HEK293 (cell line): ENCODE measurements at regions not wholly inside any gene's neighbourhood (a gene's known extent, or its start where the extent isn't known, plus 50 kb on each side); places are given as distances from the start of the nearest gene placed in this dataset.

ENCODE experiments used
- EGR2 ChIP-seq: fragments of 450-650 bp; formaldehyde crosslinking; IDR thresholded peaks from 2 replicates; pipeline ENCODE4 v1.5.1; 2016; ENCODE audit warnings: low read depth, missing biosample characterization, missing genetic modification characterization
- MYNN ChIP-seq: fragments of 450-650 bp; formaldehyde crosslinking; IDR thresholded peaks from 2 replicates; pipeline ENCODE4 v1.5.1; 2016; ENCODE audit warnings: missing biosample characterization, missing genetic modification characterization, borderline replicate concordance
- PATZ1 ChIP-seq: fragments of 450-650 bp; formaldehyde crosslinking; IDR thresholded peaks from 2 replicates; pipeline ENCODE4 v1.5.1; 2016; ENCODE audit warnings: missing biosample characterization, missing genetic modification characterization
- SCRT1 ChIP-seq: fragments of 450-650 bp; formaldehyde crosslinking; IDR thresholded peaks from 2 replicates; pipeline ENCODE4 v1.5.1; 2016; ENCODE audit warnings: missing biosample characterization, missing genetic modification characterization, borderline replicate concordance
- SCRT2 ChIP-seq: fragments of 450-650 bp; formaldehyde crosslinking; IDR thresholded peaks from 2 replicates; pipeline ENCODE4 v1.5.1; 2016; ENCODE audit warnings: missing biosample characterization, missing genetic modification characterization
- ZBTB17 ChIP-seq: fragments of 450-650 bp; formaldehyde crosslinking; IDR thresholded peaks from 2 replicates; pipeline ENCODE4 v1.5.1; 2016; ENCODE audit warnings: missing biosample characterization, missing genetic modification characterization
- ZEB2 ChIP-seq: fragments of 450-650 bp; formaldehyde crosslinking; IDR thresholded peaks from 2 replicates; pipeline ENCODE4 v1.5.1; 2016; ENCODE audit warnings: missing biosample characterization, missing genetic modification characterization
- ZFHX2 ChIP-seq: fragments of 450-650 bp; formaldehyde crosslinking; conservative IDR thresholded peaks from 2 replicates; pipeline ENCODE4 v1.5.1; 2016; ENCODE audit warnings: missing biosample characterization, missing genetic modification characterization
- ZFP3 ChIP-seq: fragments of 450-650 bp; formaldehyde crosslinking; IDR thresholded peaks from 2 replicates; pipeline ENCODE4 v1.5.1; 2016; ENCODE audit warnings: low read depth, missing biosample characterization, missing genetic modification characterization
- ZFP37 ChIP-seq: fragments of 450-650 bp; formaldehyde crosslinking; IDR thresholded peaks from 2 replicates; pipeline ENCODE4 v1.5.1; 2016; ENCODE audit warnings: missing biosample characterization, missing genetic modification characterization
- ZFP41 ChIP-seq: fragments of 450-650 bp; formaldehyde crosslinking; IDR thresholded peaks from 2 replicates; pipeline ENCODE4 v1.5.1; 2016; ENCODE audit warnings: missing biosample characterization, missing genetic modification characterization, borderline replicate concordance
- ZNF18 ChIP-seq: fragments of 450-650 bp; formaldehyde crosslinking; IDR thresholded peaks from 2 replicates; pipeline ENCODE4 v1.5.1; 2016; ENCODE audit warnings: missing biosample characterization, missing genetic modification characterization
- ZNF211 ChIP-seq: fragments of 450-650 bp; formaldehyde crosslinking; IDR thresholded peaks from 2 replicates; pipeline ENCODE4 v1.5.1; 2016; ENCODE audit warnings: low read depth, missing biosample characterization, missing genetic modification characterization
- ZNF366 ChIP-seq: fragments of 450-650 bp; formaldehyde crosslinking; conservative IDR thresholded peaks from 2 replicates; pipeline ENCODE4 v1.5.1; 2016; ENCODE audit warnings: missing biosample characterization, missing genetic modification characterization
- ZNF416 ChIP-seq: fragments of 450-650 bp; formaldehyde crosslinking; IDR thresholded peaks from 2 replicates; pipeline ENCODE4 v1.5.1; 2016; ENCODE audit warnings: missing biosample characterization, missing genetic modification characterization
- ZNF600 ChIP-seq: fragments of 450-650 bp; formaldehyde crosslinking; IDR thresholded peaks from 2 replicates; pipeline ENCODE4 v1.5.1; 2016; ENCODE audit warnings: missing biosample characterization, missing genetic modification characterization
- ZNF654 ChIP-seq: fragments of 450-650 bp; formaldehyde crosslinking; IDR thresholded peaks from 2 replicates; pipeline ENCODE4 v1.5.1; 2016; ENCODE audit warnings: low read depth, missing biosample characterization, missing genetic modification characterization
- ZNF768 ChIP-seq: fragments of 450-650 bp; formaldehyde crosslinking; IDR thresholded peaks from 2 replicates; pipeline ENCODE4 v1.5.1; 2018; ENCODE audit warnings: missing biosample characterization, mild to moderate bottlenecking, missing genetic modification characterization
- ZSCAN16 ChIP-seq: fragments of 450-650 bp; formaldehyde crosslinking; IDR thresholded peaks from 2 replicates; pipeline ENCODE4 v1.5.1; 2016; ENCODE audit warnings: missing biosample characterization, missing genetic modification characterization
- TF ChIP-seq, protein P1 (sequence below): fragments of 450-650 bp; formaldehyde crosslinking; IDR thresholded peaks from 2 replicates; pipeline ENCODE4 v1.5.1; 2017; ENCODE audit warnings: missing biosample characterization, missing genetic modification characterization
- TF ChIP-seq, protein P2 (sequence below): fragments of 450-650 bp; formaldehyde crosslinking; IDR thresholded peaks from 2 replicates; pipeline ENCODE4 v1.5.1; 2016; ENCODE audit warnings: missing biosample characterization, missing genetic modification characterization
- TF ChIP-seq, protein P3 (sequence below): fragments of 450-650 bp; formaldehyde crosslinking; IDR thresholded peaks from 2 replicates; pipeline ENCODE4 v1.5.1; 2016; ENCODE audit warnings: missing biosample characterization, missing genetic modification characterization

- no peak for TF ChIP-seq ZFP41 (tag by site-specific recombination)
- no peak for TF ChIP-seq MYNN (tag by site-specific recombination)
- TF ChIP-seq, protein P1, sequence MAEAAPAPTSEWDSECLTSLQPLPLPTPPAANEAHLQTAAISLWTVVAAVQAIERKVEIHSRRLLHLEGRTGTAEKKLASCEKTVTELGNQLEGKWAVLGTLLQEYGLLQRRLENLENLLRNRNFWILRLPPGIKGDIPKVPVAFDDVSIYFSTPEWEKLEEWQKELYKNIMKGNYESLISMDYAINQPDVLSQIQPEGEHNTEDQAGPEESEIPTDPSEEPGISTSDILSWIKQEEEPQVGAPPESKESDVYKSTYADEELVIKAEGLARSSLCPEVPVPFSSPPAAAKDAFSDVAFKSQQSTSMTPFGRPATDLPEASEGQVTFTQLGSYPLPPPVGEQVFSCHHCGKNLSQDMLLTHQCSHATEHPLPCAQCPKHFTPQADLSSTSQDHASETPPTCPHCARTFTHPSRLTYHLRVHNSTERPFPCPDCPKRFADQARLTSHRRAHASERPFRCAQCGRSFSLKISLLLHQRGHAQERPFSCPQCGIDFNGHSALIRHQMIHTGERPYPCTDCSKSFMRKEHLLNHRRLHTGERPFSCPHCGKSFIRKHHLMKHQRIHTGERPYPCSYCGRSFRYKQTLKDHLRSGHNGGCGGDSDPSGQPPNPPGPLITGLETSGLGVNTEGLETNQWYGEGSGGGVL = 0 out of 2 replicates have a peak, but pooled peaks have one; percentile 23
- TF ChIP-seq ZNF366 (tag by site-specific recombination) = 0 out of 2 replicates have a peak, but pooled peaks have one; percentile 13
- TF ChIP-seq ZEB2 (tag by site-specific recombination) = no peak
- TF ChIP-seq, protein P2, sequence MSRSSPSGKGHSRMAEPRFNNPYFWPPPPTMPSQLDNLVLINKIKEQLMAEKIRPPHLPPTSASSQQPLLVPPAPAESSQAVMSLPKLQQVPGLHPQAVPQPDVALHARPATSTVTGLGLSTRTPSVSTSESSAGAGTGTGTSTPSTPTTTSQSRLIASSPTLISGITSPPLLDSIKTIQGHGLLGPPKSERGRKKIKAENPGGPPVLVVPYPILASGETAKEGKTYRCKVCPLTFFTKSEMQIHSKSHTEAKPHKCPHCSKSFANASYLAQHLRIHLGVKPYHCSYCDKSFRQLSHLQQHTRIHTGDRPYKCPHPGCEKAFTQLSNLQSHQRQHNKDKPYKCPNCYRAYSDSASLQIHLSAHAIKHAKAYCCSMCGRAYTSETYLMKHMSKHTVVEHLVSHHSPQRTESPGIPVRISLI = no peak
- TF ChIP-seq ZNF416 (tag by site-specific recombination) = no peak
- TF ChIP-seq ZBTB17 = 0 out of 2 replicates have a peak, but pooled peaks have one; percentile 30
- no peak for TF ChIP-seq ZNF768
- no peak for TF ChIP-seq ZNF654 (tag by site-specific recombination)
- no peak for TF ChIP-seq ZSCAN16
- TF ChIP-seq ZFP37 (tag by site-specific recombination) = no peak
- TF ChIP-seq ZNF600 (tag by site-specific recombination) = no peak
- no peak for TF ChIP-seq SCRT1 (tag by site-specific recombination)
- TF ChIP-seq PATZ1 = no peak
- no peak for TF ChIP-seq ZNF211 (tag by site-specific recombination)
- TF ChIP-seq ZFHX2 (tag by site-specific recombination) = no peak
- TF ChIP-seq, protein P3, sequence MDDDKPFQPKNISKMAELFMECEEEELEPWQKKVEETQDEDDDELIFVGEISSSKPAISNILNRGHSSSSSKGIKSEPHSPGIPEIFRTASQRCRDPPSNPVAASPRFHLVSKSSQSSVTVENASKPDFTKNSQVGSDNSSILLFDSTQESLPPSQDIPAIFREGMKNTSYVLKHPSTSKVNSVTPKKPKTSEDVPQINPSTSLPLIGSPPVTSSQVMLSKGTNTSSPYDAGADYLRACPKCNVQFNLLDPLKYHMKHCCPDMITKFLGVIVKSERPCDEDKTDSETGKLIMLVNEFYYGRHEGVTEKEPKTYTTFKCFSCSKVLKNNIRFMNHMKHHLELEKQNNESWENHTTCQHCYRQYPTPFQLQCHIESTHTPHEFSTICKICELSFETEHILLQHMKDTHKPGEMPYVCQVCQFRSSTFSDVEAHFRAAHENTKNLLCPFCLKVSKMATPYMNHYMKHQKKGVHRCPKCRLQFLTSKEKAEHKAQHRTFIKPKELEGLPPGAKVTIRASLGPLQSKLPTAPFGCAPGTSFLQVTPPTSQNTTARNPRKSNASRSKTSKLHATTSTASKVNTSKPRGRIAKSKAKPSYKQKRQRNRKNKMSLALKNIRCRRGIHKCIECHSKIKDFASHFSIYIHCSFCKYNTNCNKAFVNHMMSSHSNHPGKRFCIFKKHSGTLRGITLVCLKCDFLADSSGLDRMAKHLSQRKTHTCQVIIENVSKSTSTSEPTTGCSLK (tag by site-specific recombination) = no peak
- no peak for TF ChIP-seq ZFP3
- TF ChIP-seq ZNF18 (tag by site-specific recombination) = no peak
- no peak for TF ChIP-seq EGR2 (tag by site-specific recombination)
- TF ChIP-seq SCRT2 = no peak
Measured at GRCh38 chr17:71287071-71287823, 833.6 kb upstream of the SOX9 start (continued).
